ENCODE measurements at regions not wholly inside any gene's neighbourhood (a gene's known extent, or its start where the extent isn't known, plus 50 kb on each side); places are given as distances from the start of the nearest gene placed in this dataset.

- FAIRE-seq, result no peak
- no peak overlapping the region for H2AFZ ChIP-seq (ENCODE audit: control insufficient read depth, low read depth, low read length)
- H3K9ac ChIP-seq (ENCODE audit: control insufficient read depth, insufficient read depth, low read length), result no peak overlapping the region
- no peak overlapping the region for H3K4me3 ChIP-seq
- no peak for DNase-seq (ENCODE audit: low read depth, low spot score)
- POLR2A ChIA-PET, result no interaction called here
- SMC1A ChIA-PET (ENCODE audit: uncharacterized antibody, unreplicated experiment), result interaction anchor here (1.0 kb wide), 1 partner anchor 72 kb away, joined by 5 read pairs; no protein-coding TSS in a partner anchor
- CTCF ChIA-PET, result no interaction called here
- H3K4me2 ChIP-seq (ENCODE audit: control insufficient read depth, insufficient read depth), result no peak overlapping the region
- RAD21 ChIA-PET (ENCODE audit: unreplicated experiment), result no interaction called here
- H3K27ac ChIP-seq (ENCODE audit: control insufficient read depth, insufficient read depth), result no peak overlapping the region
- intact Hi-C loops (cut with micrococcal nuclease; ENCODE audit: unreplicated experiment), result no loop called here
- H3K36me3 ChIP-seq (ENCODE audit: control insufficient read depth in 2 of 2, insufficient read depth in 2 of 2, low read length in 1 of 2), result no peaks in the 10 kb centered on the region
- no peaks in the 10 kb centered on the region for H3K9me3 ChIP-seq (replicated peaks; ENCODE audit: control insufficient read depth, insufficient read depth, low read length)
- H3K79me2 ChIP-seq (ENCODE audit: control insufficient read depth, insufficient read depth, low read length), result no peaks in the 10 kb centered on the region
- H4K20me1 ChIP-seq (ENCODE audit: control insufficient read depth, insufficient read depth), result no peaks in the 10 kb centered on the region
- H3K4me1 ChIP-seq (ENCODE audit: control insufficient read depth, insufficient read depth, low read length), result no peaks in the 10 kb centered on the region
- BruUV-seq (replicated peaks), result no TSS peak
- ATAC-seq, result no peak
- in situ Hi-C loops (cut with MboI), result no loop called here
- no peaks in the 10 kb centered on the region for H3K27me3 ChIP-seq (replicated peaks in 1 of 2; ENCODE audit: control insufficient read depth in 2 of 2, insufficient read depth in 2 of 2, low read length in 1 of 2)
- TF ChIP-seq ZBED1 (IDR thresholded peaks at IDR 0.05; ENCODE audit: borderline replicate concordance), result no peak
- TF ChIP-seq, protein P1, sequence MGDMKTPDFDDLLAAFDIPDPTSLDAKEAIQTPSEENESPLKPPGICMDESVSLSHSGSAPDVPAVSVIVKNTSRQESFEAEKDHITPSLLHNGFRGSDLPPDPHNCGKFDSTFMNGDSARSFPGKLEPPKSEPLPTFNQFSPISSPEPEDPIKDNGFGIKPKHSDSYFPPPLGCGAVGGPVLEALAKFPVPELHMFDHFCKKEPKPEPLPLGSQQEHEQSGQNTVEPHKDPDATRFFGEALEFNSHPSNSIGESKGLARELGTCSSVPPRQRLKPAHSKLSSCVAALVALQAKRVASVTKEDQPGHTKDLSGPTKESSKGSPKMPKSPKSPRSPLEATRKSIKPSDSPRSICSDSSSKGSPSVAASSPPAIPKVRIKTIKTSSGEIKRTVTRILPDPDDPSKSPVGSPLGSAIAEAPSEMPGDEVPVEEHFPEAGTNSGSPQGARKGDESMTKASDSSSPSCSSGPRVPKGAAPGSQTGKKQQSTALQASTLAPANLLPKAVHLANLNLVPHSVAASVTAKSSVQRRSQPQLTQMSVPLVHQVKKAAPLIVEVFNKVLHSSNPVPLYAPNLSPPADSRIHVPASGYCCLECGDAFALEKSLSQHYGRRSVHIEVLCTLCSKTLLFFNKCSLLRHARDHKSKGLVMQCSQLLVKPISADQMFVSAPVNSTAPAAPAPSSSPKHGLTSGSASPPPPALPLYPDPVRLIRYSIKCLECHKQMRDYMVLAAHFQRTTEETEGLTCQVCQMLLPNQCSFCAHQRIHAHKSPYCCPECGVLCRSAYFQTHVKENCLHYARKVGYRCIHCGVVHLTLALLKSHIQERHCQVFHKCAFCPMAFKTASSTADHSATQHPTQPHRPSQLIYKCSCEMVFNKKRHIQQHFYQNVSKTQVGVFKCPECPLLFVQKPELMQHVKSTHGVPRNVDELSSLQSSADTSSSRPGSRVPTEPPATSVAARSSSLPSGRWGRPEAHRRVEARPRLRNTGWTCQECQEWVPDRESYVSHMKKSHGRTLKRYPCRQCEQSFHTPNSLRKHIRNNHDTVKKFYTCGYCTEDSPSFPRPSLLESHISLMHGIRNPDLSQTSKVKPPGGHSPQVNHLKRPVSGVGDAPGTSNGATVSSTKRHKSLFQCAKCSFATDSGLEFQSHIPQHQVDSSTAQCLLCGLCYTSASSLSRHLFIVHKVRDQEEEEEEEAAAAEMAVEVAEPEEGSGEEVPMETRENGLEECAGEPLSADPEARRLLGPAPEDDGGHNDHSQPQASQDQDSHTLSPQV (IDR thresholded peaks at IDR 0.05), result no peak
- TF ChIP-seq ZNF274 (IDR thresholded peaks at IDR 0.05; ENCODE audit: insufficient read depth, insufficient read length), result no peak
- no peak for TF ChIP-seq EP300 (IDR thresholded peaks at IDR 0.05; ENCODE audit: borderline replicate concordance in 1 of 2, control insufficient read depth in 1 of 2, low read depth in 2 of 2, low read length in 2 of 2)
- TF ChIP-seq MTA2 (IDR thresholded peaks at IDR 0.05; ENCODE audit: low read depth), result no peak
- TF ChIP-seq FOXM1 (IDR thresholded peaks at IDR 0.05; ENCODE audit: low read depth, low read length), result no peak
- TF ChIP-seq SIN3A (IDR thresholded peaks at IDR 0.05; ENCODE audit: low read depth, low read length), result no peak
- no peak for TF ChIP-seq IRF5 (IDR thresholded peaks at IDR 0.05; ENCODE audit: borderline replicate concordance)
- TF ChIP-seq NFXL1 (IDR thresholded peaks at IDR 0.05; ENCODE audit: borderline replicate concordance), result no peak
- TF ChIP-seq CBFB (IDR thresholded peaks at IDR 0.05; ENCODE audit: low read depth), result no peak
- TF ChIP-seq, protein P2, sequence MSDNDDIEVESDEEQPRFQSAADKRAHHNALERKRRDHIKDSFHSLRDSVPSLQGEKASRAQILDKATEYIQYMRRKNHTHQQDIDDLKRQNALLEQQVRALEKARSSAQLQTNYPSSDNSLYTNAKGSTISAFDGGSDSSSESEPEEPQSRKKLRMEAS (IDR thresholded peaks at IDR 0.05; ENCODE audit: low read depth, low read length), result no peak
- TF ChIP-seq MXI1 (IDR thresholded peaks at IDR 0.05; ENCODE audit: low read depth, low read length), result no peak
- TF ChIP-seq MLLT1 (IDR thresholded peaks at IDR 0.05), result no peak
- TF ChIP-seq BCLAF1 (IDR thresholded peaks at IDR 0.05), result no peak
- TF ChIP-seq NR2C1 (IDR thresholded peaks at IDR 0.05), result no peak
These were observed 60.1 kb upstream of the CNTN1 start for GRCh38 chr12:40632171-40632570.

All from GM12878 (cell line).